Subcutaneous abdominal adipose tissue (tissue), 5 donors: ENCODE measurements at regions not wholly inside any gene's neighbourhood (a gene's known extent, or its start where the extent isn't known, plus 50 kb on each side); places are given as distances from the start of the nearest gene placed in this dataset.

Source experiments
- H3K27ac ChIP-seq: one replicate; pipeline ENCODE4 v1.7.0; 2013; ENCODE audit warnings: low read depth, mild to moderate bottlenecking, inconsistent platforms, low read length, moderate library complexity
- H3K27me3 ChIP-seq, 5 donors: one replicate each; pipeline ENCODE4 v1.7.0; 2013; ENCODE audit warnings: low read length in 5 of 5, inconsistent platforms in 1 of 5; ENCODE audit not compliant: control insufficient read depth in 5 of 5, insufficient read depth in 4 of 5
- H3K36me3 ChIP-seq, 5 donors: one replicate each; pipeline ENCODE4 v1.7.0; 2013; ENCODE audit warnings: low read length in 5 of 5; ENCODE audit not compliant: control insufficient read depth in 5 of 5, insufficient read depth in 5 of 5
- H3K4me1 ChIP-seq, 5 donors: one replicate each; pipeline ENCODE4 v1.7.0; 2013; ENCODE audit warnings: low read length in 5 of 5, mild to moderate bottlenecking in 3 of 5, moderate library complexity in 1 of 5; ENCODE audit not compliant: control insufficient read depth in 5 of 5, insufficient read depth in 5 of 5
- H3K4me3 ChIP-seq, 5 donors: one replicate each; pipeline ENCODE4 v1.7.0; 2013; ENCODE audit warnings: low read length in 5 of 5, low read depth in 1 of 5
- H3K9ac ChIP-seq, 5 donors: one replicate each; pipeline ENCODE4 v1.7.0; 2013; ENCODE audit warnings: low read length in 5 of 5, mild to moderate bottlenecking in 4 of 5, moderate library complexity in 3 of 5
- H3K9me3 ChIP-seq, 5 donors: one replicate each; pipeline ENCODE4 v1.7.0; 2013; ENCODE audit warnings: low read length in 5 of 5; ENCODE audit not compliant: control insufficient read depth in 5 of 5
- donor health status: healthy.
- donor health status: healthy.
- donor health status: healthy.
- donor health status: healthy.
- donor health status: healthy.

GRCh38 chr20:56826306-56826704, 197.2 kb downstream of the TFAP2C start:
- H3K36me3 ChIP-seq, result no peaks in the 10 kb centered on the region
- no peaks in the 10 kb centered on the region for H3K9me3 ChIP-seq
- H3K9ac ChIP-seq, result no peak overlapping the region
- peaks cover 9 to 49% (median 30%) of the 10 kb centered on the region in 5 donors for H3K27me3 ChIP-seq
- no peak overlapping the region for H3K27ac ChIP-seq
- no peak overlapping the region for H3K4me3 ChIP-seq
- peaks cover 0 to 4% (median 2%) of the 10 kb centered on the region in 5 donors for H3K4me1 ChIP-seq

DNA sequence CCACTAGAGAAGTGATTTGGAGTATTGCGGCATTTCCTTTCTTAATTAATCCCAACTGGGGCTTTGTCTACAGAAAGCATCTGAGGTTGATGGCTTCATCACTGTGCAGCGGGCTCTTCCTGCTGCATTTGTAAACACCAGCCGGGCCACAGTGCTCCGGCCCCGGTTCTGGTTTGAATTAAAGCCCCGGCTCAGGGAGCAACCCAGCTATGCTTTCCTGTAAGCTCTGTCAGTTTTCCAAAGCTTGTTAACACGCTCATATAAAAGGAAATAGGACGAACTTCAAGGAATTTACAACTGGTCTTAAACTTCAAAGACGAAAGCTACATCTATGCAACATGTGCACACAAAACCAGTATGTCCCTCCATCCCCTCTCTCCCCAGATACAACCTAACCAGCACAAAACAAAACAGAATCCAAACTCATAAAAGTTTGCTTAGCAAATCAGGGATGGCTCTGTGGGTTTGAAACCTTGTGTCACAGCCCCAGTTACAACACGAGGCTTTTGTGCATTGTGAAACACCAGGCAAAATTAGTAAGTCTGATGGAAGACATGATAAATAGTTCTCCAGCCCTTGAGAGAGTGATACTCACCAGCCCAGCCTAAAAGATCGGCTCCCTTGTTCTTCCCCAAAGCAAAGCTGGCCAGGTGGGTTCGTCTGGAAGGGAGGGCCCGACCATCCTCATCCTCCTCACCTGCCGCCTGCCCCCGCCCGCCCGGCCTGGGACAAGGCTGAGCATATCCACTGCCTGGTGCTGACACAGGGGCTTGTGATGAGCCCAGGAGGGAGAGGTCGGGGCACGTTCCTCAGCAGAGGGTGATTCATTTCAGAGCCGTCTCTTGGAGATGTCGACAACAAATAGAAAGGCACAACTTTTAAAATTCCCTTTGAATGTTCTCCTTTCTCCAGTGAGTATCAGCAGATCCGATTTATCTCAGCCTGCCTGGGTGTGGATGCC, 197.9 kb downstream of the TFAP2C start:
- Histone ChIP-seq H3K9ac (no peak overlapping the region), H3K4me3 (no peak overlapping the region), H3K9me3 (no peaks in the 10 kb centered on the region), H3K27me3 (peaks cover 12 to 49% (median 31%) of the 10 kb centered on the region in 5 donors), H3K36me3 (no peaks in the 10 kb centered on the region), H3K27ac (no peak overlapping the region), H3K4me1 (peaks cover 0 to 4% (median 2%) of the 10 kb centered on the region in 5 donors)

DNA sequence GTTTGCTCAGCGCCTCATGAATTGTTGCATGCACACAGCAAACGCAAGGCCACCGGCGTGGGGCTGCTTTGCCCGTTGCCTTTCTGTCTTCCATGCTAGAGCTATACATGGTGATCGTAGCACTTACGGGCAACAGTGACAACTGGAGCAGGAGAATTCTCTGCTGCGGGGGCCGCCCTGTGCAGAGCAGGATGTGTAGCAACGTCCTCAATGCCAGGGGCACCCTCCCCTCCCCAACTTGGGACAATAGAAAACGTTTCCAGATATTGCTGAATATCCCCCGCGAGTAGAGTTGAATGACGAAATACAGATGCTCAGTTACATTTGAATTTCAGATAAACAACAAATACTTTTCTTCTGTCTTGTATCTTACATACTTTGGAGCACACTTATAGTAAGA, 198.7 kb downstream of the TFAP2C start:
- no peak overlapping the region for H3K9ac ChIP-seq
- H3K9me3 ChIP-seq, result no peaks in the 10 kb centered on the region
- H3K4me3 ChIP-seq, result no peak overlapping the region
- H3K4me1 ChIP-seq, result peaks cover 0 to 4% (median 2%) of the 10 kb centered on the region in 5 donors
- no peak overlapping the region for H3K27ac ChIP-seq
- peaks cover 14 to 50% (median 31%) of the 10 kb centered on the region in 5 donors for H3K27me3 ChIP-seq
- H3K36me3 ChIP-seq, result no peaks in the 10 kb centered on the region

- Histone ChIP-seq H3K4me1 (peaks cover 0 to 4% (median 2%) of the 10 kb centered on the region in 5 donors), H3K4me3 (no peak overlapping the region), H3K27ac (no peak overlapping the region), H3K9me3 (no peaks in the 10 kb centered on the region), H3K27me3 (peaks cover 17 to 56% (median 31%) of the 10 kb centered on the region in 5 donors), H3K9ac (no peak overlapping the region), H3K36me3 (no peaks in the 10 kb centered on the region)
Observed at GRCh38 chr20:56828402-56828801, 199.3 kb downstream of the TFAP2C start.

- no peak overlapping the region for H3K27ac ChIP-seq
- no peaks in the 10 kb centered on the region for H3K36me3 ChIP-seq
- H3K4me3 ChIP-seq, result no peak overlapping the region
- peaks cover 22 to 62% (median 35%) of the 10 kb centered on the region in 5 donors for H3K27me3 ChIP-seq
- no peak overlapping the region for H3K9ac ChIP-seq
- H3K4me1 ChIP-seq, result peaks cover 0 to 4% (median 2%) of the 10 kb centered on the region in 5 donors
- no peaks in the 10 kb centered on the region for H3K9me3 ChIP-seq
Observed at GRCh38 chr20:56829788-56830385, 200.8 kb downstream of the TFAP2C start.

DNA sequence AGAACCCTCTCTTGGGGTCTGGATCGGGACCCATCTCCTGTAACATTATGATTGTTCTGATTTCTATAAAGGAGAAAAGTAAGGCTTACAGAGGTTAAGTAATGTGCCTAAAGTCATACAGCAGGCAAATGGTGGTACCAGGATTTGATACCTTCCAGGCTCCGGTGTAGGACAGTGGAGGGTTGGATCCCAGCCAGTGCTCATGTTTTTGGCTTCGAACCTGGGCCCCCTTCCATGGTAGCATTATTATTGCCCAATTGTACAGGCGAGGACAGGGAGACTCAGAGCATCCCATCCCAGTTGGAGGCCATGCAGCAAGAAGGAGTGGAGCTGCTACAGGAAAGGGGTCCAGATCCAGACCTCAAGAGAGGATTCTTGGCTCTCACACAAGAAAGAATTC, 202.7 kb downstream of the TFAP2C start:
- H3K27ac ChIP-seq, result no peak overlapping the region

GRCh38 chr20:56833427-56833826, 204.3 kb downstream of the TFAP2C start:
- Histone ChIP-seq H3K9me3 (no peaks in the 10 kb centered on the region), H3K27me3 (peaks cover 25 to 48% (median 37%) of the 10 kb centered on the region in 5 donors), H3K36me3 (no peaks in the 10 kb centered on the region), H3K27ac (no peak overlapping the region), H3K4me3 (no peak overlapping the region), H3K9ac (no peak overlapping the region), H3K4me1 (no peaks in the 10 kb centered on the region)

More for the DNA sequence above, 202.7 kb downstream of the TFAP2C start:
- H3K36me3 ChIP-seq, result no peaks in the 10 kb centered on the region
- peaks cover 0 to 4% (median 2%) of the 10 kb centered on the region in 5 donors for H3K4me1 ChIP-seq
- no peak overlapping the region for H3K9ac ChIP-seq
- H3K9me3 ChIP-seq, result no peaks in the 10 kb centered on the region
- no peak overlapping the region for H3K4me3 ChIP-seq
- H3K27me3 ChIP-seq, result peaks cover 27 to 52% (median 39%) of the 10 kb centered on the region in 5 donors

DNA sequence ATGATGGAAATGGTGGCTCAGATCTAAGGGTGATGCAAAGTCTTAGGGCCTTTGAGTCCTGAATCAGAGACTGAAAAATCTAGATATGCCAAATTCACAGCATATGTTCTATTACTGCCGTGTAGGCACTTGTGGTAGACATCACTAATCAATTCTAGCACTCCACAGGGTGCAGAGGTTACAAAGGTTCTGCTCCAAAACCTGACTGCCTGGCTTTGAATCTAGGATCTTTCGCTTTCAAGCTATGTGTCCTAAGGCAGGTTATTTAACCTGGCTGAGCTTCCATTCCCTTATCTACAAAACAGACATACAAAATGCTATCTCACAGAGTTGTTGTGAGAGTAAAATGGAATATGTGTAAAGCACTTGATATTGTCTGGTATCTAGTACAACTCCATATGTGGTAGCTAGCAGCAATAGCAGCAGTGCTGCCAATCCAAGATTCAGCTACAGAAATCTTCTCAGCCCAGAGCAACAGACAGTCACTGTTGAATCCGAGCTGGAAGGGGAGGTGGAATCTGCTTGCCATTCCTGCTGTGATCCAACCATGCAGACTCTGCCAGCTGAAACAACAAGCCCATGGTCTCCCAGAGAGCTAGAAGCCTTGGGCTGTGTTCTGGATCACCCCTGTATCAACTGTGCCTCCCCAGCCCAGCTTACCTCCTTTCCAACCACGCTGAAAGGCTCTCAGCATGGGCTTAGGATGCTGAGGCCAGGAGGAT, 206.9 kb downstream of the TFAP2C start:
- no peak overlapping the region for H3K27ac ChIP-seq
- H3K27me3 ChIP-seq, result peaks cover 22 to 37% (median 26%) of the 10 kb centered on the region in 5 donors
- H3K9me3 ChIP-seq, result no peaks in the 10 kb centered on the region
- no peak overlapping the region for H3K9ac ChIP-seq
- no peaks in the 10 kb centered on the region for H3K36me3 ChIP-seq
- H3K4me1 ChIP-seq, result no peaks in the 10 kb centered on the region
- no peak overlapping the region for H3K4me3 ChIP-seq

DNA sequence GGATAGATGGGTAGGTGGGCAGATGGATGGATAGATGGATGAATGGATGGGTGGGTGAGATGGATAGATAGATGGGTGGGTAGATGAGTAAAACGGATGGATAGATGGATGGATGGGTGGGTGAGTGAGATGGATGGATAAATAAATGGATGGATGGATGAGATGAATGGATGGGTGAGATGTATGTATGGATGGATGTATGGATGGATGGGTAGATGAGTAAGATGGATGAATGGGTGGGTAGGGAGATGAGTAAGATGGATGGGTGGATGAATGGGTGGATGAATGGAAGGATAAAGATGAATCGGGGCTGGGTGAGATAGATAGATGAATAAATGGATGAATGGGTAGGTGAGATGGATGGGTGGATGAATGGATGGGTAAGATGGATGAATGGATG, 210.1 kb downstream of the TFAP2C start:
- H3K27me3 ChIP-seq, result peaks cover 9 to 26% (median 22%) of the 10 kb centered on the region in 5 donors
- no peaks in the 10 kb centered on the region for H3K36me3 ChIP-seq
- no peak overlapping the region for H3K4me3 ChIP-seq
- H3K27ac ChIP-seq, result no peak overlapping the region
- peaks cover 0 to 7% (median 0%) of the 10 kb centered on the region in 5 donors for H3K4me1 ChIP-seq
- no peak overlapping the region for H3K9ac ChIP-seq
- no peaks in the 10 kb centered on the region for H3K9me3 ChIP-seq
